HEK293 (cell line): ENCODE measurements at regions not wholly inside any gene's neighbourhood (a gene's known extent, or its start where the extent isn't known, plus 50 kb on each side); places are given as distances from the start of the nearest gene placed in this dataset.

ENCODE experiments used
- CTCF ChIA-PET: fragments of 350-600 bp; formaldehyde crosslinking; extraction: SDS; loops from one replicate; lab custom pipeline; 2021; ENCODE audit warnings: antibody characterized with exemption; lab: Yijun Ruan, JAX
- POLR2A ChIA-PET: fragments of 300-600 bp; formaldehyde crosslinking; extraction: SDS; loops from one replicate; lab custom pipeline; 2020; ENCODE audit warnings: antibody characterized with exemption, inconsistent platforms; lab: Yijun Ruan, JAX
- H3K27ac ChIP-seq: fragments of 200-500 bp; sonication (Bioruptor generic); 2 replicates; pipeline ENCODE4 v1.5.1; 2014; ENCODE audit warnings: low read depth, low read length, control low read depth, inconsistent platforms; ENCODE audit errors: extremely low read depth
- H3K36me3 ChIP-seq, 2 experiments: fragments of 200-500 bp in 1 of 2; sonication (Bioruptor generic) in 1 of 2; 1 replicate in 1 of 2; 2 replicates in 1 of 2; pipeline ENCODE4 v1.5.1; 2014 to 2017; ENCODE audit warnings: inconsistent platforms in 2 of 2, low read length in 2 of 2; ENCODE audit not compliant: control insufficient read depth in 2 of 2, insufficient read depth in 1 of 2
- H3K4me1 ChIP-seq: fragments of 200-500 bp; sonication (Bioruptor generic); 2 replicates; pipeline ENCODE4 v1.5.1; 2014; ENCODE audit warnings: mild to moderate bottlenecking, low read length, inconsistent platforms; ENCODE audit not compliant: control insufficient read depth, insufficient read depth
- H3K4me3 ChIP-seq: 2 replicates; pipeline ENCODE4 v1.5.1; 2011; ENCODE audit warnings: low read depth, mild to moderate bottlenecking, control low read depth, low read length, moderate library complexity
- H3K9me3 ChIP-seq: fragments of 200-500 bp; sonication (Bioruptor generic); 2 replicates; pipeline ENCODE4 v1.5.1; 2014; ENCODE audit warnings: low read depth, low read length, inconsistent platforms; ENCODE audit not compliant: control insufficient read depth, insufficient read depth
- KLF10 ChIP-seq: fragments of 450-650 bp; IDR thresholded peaks from 2 replicates; pipeline ENCODE4 v1.5.1; 2018; ENCODE audit warnings: missing biosample characterization, mild to moderate bottlenecking, missing genetic modification characterization
- ZBTB17 ChIP-seq: fragments of 450-650 bp; formaldehyde crosslinking; IDR thresholded peaks from 2 replicates; pipeline ENCODE4 v1.5.1; 2016; ENCODE audit warnings: missing biosample characterization, missing genetic modification characterization
- ZBTB20 ChIP-seq: fragments of 450-650 bp; formaldehyde crosslinking; IDR thresholded peaks from 2 replicates; pipeline ENCODE4 v1.5.1; 2016; ENCODE audit warnings: missing biosample characterization, missing genetic modification characterization
- ZBTB7A ChIP-seq: fragments of 450-650 bp; formaldehyde crosslinking; IDR thresholded peaks from 2 replicates; pipeline ENCODE4 v1.5.1; 2016; ENCODE audit warnings: low read depth, missing biosample characterization, missing genetic modification characterization
- ZEB2 ChIP-seq: fragments of 450-650 bp; formaldehyde crosslinking; IDR thresholded peaks from 2 replicates; pipeline ENCODE4 v1.5.1; 2016; ENCODE audit warnings: missing biosample characterization, missing genetic modification characterization
- ZNF112 ChIP-seq: fragments of 450-650 bp; formaldehyde crosslinking; IDR thresholded peaks from 2 replicates; pipeline ENCODE4 v1.5.0; 2017; ENCODE audit warnings: missing biosample characterization, missing genetic modification characterization
- ZNF2 ChIP-seq: fragments of 450-650 bp; formaldehyde crosslinking; IDR thresholded peaks from 2 replicates; pipeline ENCODE4 v1.5.1; 2016; ENCODE audit warnings: missing biosample characterization, missing genetic modification characterization
- ZNF23 ChIP-seq: fragments of 450-650 bp; formaldehyde crosslinking; IDR thresholded peaks from 2 replicates; pipeline ENCODE4 v1.5.1; 2016; ENCODE audit warnings: missing biosample characterization, missing genetic modification characterization, borderline replicate concordance
- ZNF341 ChIP-seq: fragments of 450-650 bp; formaldehyde crosslinking; IDR thresholded peaks from 2 replicates; pipeline ENCODE4; 2016; ENCODE audit warnings: low read depth, missing biosample characterization, missing genetic modification characterization
- ZNF350 ChIP-seq: fragments of 450-650 bp; formaldehyde crosslinking; IDR thresholded peaks from 2 replicates; pipeline ENCODE4 v1.5.0; 2017; ENCODE audit warnings: missing biosample characterization, mild to moderate bottlenecking, missing genetic modification characterization
- ZNF596 ChIP-seq: fragments of 450-650 bp; IDR thresholded peaks from 2 replicates; pipeline ENCODE4 v1.5.0; 2018; ENCODE audit warnings: missing biosample characterization, mild to moderate bottlenecking, missing genetic modification characterization, moderate library complexity
- ZNF621 ChIP-seq: fragments of 450-650 bp; formaldehyde crosslinking; IDR thresholded peaks from 2 replicates; pipeline ENCODE4 v1.5.1; 2017; ENCODE audit warnings: missing biosample characterization, missing genetic modification characterization
- ZNF654 ChIP-seq: fragments of 450-650 bp; formaldehyde crosslinking; IDR thresholded peaks from 2 replicates; pipeline ENCODE4 v1.5.1; 2016; ENCODE audit warnings: low read depth, missing biosample characterization, missing genetic modification characterization
- ZNF707 ChIP-seq: fragments of 450-650 bp; formaldehyde crosslinking; IDR thresholded peaks from 2 replicates; pipeline ENCODE4 v1.5.1; 2016; ENCODE audit warnings: missing biosample characterization, missing genetic modification characterization
- ZNF792 ChIP-seq: fragments of 450-650 bp; formaldehyde crosslinking; IDR thresholded peaks from 2 replicates; pipeline ENCODE4 v1.5.1; 2016; ENCODE audit warnings: missing biosample characterization, missing genetic modification characterization
- ZXDB ChIP-seq: fragments of 450-650 bp; formaldehyde crosslinking; IDR thresholded peaks from 2 replicates; pipeline ENCODE4 v1.5.1; 2016; ENCODE audit warnings: missing biosample characterization, missing genetic modification characterization
- TF ChIP-seq, protein P1 (sequence below): fragments of 450-650 bp; formaldehyde crosslinking; IDR thresholded peaks from 2 replicates; pipeline ENCODE4 v1.5.1; 2016; ENCODE audit warnings: missing biosample characterization, missing genetic modification characterization, low read depth
- TF ChIP-seq, protein P2 (sequence below): fragments of 450-650 bp; formaldehyde crosslinking; IDR thresholded peaks from 2 replicates; pipeline ENCODE4 v1.5.1; 2016; ENCODE audit warnings: missing biosample characterization, missing genetic modification characterization
- TF ChIP-seq, protein P3 (sequence below): sonication (generic); formaldehyde crosslinking; IDR thresholded peaks from 2 replicates; pipeline ENCODE4 v1.8.1; 2022; ENCODE audit warnings: mild to moderate bottlenecking, moderate library complexity, missing genetic modification reagents
- TF ChIP-seq, protein P4 (sequence below): fragments of 450-650 bp; formaldehyde crosslinking; IDR thresholded peaks from 2 replicates; pipeline ENCODE4 v1.5.1; 2016; ENCODE audit warnings: missing biosample characterization, missing genetic modification characterization
- TF ChIP-seq, protein P5 (sequence below): fragments of 450-650 bp; formaldehyde crosslinking; IDR thresholded peaks from 2 replicates; pipeline ENCODE4 v1.5.1; 2016; ENCODE audit warnings: missing biosample characterization, missing genetic modification characterization
- TF ChIP-seq, protein P6 (sequence below): fragments of 450-650 bp; formaldehyde crosslinking; IDR thresholded peaks from 2 replicates; pipeline ENCODE4 v1.5.1; 2016; ENCODE audit warnings: missing biosample characterization, missing genetic modification characterization

DNA sequence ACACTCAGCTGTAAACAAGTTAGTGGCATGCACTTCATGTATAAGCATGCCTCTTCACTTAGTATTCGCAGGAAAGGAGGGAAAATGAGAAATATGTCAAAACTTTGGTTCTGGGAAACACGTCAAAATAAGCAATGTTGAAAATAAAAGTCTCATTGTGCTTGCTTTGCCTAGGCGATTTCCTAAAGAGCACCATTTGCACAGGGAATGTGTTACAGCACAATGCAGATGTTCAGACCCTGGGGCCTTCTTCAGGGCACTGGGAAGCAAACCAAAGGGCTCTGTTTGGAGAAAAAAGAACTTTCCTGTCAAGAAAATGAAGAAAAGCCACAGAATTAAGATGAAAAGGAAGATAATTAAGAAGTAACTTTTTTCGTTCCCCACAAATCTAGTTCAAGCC is 98.6 kb upstream of the PLD5 start (continued):
- TF ChIP-seq, protein P1, sequence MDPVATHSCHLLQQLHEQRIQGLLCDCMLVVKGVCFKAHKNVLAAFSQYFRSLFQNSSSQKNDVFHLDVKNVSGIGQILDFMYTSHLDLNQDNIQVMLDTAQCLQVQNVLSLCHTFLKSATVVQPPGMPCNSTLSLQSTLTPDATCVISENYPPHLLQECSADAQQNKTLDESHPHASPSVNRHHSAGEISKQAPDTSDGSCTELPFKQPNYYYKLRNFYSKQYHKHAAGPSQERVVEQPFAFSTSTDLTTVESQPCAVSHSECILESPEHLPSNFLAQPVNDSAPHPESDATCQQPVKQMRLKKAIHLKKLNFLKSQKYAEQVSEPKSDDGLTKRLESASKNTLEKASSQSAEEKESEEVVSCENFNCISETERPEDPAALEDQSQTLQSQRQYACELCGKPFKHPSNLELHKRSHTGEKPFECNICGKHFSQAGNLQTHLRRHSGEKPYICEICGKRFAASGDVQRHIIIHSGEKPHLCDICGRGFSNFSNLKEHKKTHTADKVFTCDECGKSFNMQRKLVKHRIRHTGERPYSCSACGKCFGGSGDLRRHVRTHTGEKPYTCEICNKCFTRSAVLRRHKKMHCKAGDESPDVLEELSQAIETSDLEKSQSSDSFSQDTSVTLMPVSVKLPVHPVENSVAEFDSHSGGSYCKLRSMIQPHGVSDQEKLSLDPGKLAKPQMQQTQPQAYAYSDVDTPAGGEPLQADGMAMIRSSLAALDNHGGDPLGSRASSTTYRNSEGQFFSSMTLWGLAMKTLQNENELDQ (tag by site-specific recombination): no peak
- TF ChIP-seq ZNF792 (tag by site-specific recombination) (no peak), ZXDB (tag by site-specific recombination) (no peak)
- TF ChIP-seq, all 188 proteins: peak for 0

DNA sequence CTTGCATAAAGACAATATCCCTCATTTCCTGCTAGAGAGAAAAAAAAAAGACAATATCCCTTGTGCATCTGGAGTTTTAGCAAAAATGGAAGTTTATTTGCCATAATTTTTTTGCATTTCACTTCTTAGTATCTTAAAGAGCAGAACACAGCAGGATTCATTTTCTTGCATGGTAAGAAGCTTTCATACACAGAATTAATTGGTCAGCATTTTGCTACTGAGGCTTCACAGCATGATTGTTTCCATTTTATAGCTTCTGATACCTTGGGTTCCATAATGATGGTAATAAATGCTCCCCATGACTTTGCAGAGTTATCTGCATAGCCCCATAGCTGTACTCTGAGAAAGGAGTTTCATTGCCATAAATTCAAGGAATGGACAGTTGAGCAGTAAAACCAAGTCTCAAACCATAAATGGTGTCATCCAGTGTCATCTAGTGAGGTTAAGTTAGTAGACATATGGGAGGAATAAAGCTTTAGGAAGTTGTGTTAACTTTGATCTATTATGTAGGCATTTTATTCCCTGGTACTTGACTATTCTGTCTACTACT is 88.8 kb upstream of the PLD5 start:
- CTCF ChIA-PET: interaction anchor here (0.6 to 0.7 kb wide), 2 partner anchors 213 to 1660 kb away, joined by 3 read pairs; no protein-coding TSS in a partner anchor
- TF ChIP-seq ZNF707 (tag by site-specific recombination) (no peak), KLF10 (tag by site-specific recombination) (no peak)
- H3K36me3 ChIP-seq: no peaks in the 10 kb centered on the region
- no peaks in the 10 kb centered on the region for H3K9me3 ChIP-seq
- no peak overlapping the region for H3K4me3 ChIP-seq
- no peak overlapping the region for H3K27ac ChIP-seq
- POLR2A ChIA-PET: no interaction called here
- no peaks in the 10 kb centered on the region for H3K4me1 ChIP-seq

DNA sequence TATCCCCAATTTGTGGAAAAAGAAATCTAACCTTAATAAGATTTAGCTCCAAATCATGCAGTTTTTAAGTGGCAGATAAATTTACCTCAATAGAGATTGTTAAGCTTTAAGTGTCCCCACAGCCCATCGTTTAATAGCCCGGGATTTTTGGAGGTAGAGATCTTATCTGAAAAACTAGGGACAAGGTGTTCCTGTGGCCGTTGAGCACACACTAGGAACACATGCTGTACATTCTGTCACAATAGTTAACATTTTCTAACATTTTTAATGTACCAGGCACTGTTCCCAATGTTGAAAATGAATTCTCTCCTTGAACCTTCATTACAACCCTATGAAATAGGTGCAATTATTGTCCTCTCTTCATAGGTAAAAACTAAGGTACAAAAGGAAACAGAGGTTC is 85.7 kb upstream of the PLD5 start:
- H3K27ac ChIP-seq: no peak overlapping the region
- POLR2A ChIA-PET: no interaction called here
- H3K36me3 ChIP-seq: no peaks in the 10 kb centered on the region
- no peaks in the 10 kb centered on the region for H3K9me3 ChIP-seq
- H3K4me1 ChIP-seq: no peaks in the 10 kb centered on the region
- CTCF ChIA-PET: no interaction called here
- no peak overlapping the region for H3K4me3 ChIP-seq
- no peak for TF ChIP-seq ZBTB17 (tag by site-specific recombination)
- TF ChIP-seq, protein P2, sequence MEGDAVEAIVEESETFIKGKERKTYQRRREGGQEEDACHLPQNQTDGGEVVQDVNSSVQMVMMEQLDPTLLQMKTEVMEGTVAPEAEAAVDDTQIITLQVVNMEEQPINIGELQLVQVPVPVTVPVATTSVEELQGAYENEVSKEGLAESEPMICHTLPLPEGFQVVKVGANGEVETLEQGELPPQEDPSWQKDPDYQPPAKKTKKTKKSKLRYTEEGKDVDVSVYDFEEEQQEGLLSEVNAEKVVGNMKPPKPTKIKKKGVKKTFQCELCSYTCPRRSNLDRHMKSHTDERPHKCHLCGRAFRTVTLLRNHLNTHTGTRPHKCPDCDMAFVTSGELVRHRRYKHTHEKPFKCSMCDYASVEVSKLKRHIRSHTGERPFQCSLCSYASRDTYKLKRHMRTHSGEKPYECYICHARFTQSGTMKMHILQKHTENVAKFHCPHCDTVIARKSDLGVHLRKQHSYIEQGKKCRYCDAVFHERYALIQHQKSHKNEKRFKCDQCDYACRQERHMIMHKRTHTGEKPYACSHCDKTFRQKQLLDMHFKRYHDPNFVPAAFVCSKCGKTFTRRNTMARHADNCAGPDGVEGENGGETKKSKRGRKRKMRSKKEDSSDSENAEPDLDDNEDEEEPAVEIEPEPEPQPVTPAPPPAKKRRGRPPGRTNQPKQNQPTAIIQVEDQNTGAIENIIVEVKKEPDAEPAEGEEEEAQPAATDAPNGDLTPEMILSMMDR (tag by site-specific recombination): no peak
- no peak for TF ChIP-seq ZEB2
- no peak for TF ChIP-seq ZNF350 (tag by site-specific recombination)
- TF ChIP-seq ZNF654 (tag by site-specific recombination): no peak
- TF ChIP-seq ZNF596 (tag by site-specific recombination): no peak
- TF ChIP-seq ZNF621 (tag by site-specific recombination): no peak
- no peak for TF ChIP-seq ZBTB20 (tag by site-specific recombination)
- TF ChIP-seq, protein P3, sequence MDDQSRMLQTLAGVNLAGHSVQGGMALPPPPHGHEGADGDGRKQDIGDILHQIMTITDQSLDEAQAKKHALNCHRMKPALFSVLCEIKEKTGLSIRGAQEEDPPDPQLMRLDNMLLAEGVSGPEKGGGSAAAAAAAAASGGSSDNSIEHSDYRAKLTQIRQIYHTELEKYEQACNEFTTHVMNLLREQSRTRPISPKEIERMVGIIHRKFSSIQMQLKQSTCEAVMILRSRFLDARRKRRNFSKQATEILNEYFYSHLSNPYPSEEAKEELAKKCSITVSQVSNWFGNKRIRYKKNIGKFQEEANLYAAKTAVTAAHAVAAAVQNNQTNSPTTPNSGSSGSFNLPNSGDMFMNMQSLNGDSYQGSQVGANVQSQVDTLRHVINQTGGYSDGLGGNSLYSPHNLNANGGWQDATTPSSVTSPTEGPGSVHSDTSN: no peak
- no peak for TF ChIP-seq ZNF2 (tag by site-specific recombination)
- no peak for TF ChIP-seq ZBTB7A (tag by site-specific recombination)
- TF ChIP-seq, protein P4, sequence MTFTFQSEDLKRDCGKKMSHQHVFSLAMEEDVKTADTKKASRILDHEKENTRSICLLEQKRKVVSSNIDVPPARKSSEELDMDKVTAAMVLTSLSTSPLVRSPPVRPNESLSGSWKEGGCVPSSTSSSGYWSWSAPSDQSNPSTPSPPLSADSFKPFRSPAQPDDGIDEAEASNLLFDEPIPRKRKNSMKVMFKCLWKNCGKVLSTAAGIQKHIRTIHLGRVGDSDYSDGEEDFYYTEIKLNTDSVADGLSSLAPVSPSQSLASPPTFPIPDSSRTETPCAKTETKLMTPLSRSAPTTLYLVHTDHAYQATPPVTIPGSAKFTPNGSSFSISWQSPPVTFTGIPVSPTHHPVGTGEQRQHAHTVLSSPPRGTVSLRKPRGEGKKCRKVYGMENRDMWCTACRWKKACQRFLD (tag by site-specific recombination): no peak
- TF ChIP-seq, protein P5, sequence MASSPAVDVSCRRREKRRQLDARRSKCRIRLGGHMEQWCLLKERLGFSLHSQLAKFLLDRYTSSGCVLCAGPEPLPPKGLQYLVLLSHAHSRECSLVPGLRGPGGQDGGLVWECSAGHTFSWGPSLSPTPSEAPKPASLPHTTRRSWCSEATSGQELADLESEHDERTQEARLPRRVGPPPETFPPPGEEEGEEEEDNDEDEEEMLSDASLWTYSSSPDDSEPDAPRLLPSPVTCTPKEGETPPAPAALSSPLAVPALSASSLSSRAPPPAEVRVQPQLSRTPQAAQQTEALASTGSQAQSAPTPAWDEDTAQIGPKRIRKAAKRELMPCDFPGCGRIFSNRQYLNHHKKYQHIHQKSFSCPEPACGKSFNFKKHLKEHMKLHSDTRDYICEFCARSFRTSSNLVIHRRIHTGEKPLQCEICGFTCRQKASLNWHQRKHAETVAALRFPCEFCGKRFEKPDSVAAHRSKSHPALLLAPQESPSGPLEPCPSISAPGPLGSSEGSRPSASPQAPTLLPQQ: no peak
- TF ChIP-seq ZNF112 (tag by site-specific recombination): no peak
- TF ChIP-seq, protein P6, sequence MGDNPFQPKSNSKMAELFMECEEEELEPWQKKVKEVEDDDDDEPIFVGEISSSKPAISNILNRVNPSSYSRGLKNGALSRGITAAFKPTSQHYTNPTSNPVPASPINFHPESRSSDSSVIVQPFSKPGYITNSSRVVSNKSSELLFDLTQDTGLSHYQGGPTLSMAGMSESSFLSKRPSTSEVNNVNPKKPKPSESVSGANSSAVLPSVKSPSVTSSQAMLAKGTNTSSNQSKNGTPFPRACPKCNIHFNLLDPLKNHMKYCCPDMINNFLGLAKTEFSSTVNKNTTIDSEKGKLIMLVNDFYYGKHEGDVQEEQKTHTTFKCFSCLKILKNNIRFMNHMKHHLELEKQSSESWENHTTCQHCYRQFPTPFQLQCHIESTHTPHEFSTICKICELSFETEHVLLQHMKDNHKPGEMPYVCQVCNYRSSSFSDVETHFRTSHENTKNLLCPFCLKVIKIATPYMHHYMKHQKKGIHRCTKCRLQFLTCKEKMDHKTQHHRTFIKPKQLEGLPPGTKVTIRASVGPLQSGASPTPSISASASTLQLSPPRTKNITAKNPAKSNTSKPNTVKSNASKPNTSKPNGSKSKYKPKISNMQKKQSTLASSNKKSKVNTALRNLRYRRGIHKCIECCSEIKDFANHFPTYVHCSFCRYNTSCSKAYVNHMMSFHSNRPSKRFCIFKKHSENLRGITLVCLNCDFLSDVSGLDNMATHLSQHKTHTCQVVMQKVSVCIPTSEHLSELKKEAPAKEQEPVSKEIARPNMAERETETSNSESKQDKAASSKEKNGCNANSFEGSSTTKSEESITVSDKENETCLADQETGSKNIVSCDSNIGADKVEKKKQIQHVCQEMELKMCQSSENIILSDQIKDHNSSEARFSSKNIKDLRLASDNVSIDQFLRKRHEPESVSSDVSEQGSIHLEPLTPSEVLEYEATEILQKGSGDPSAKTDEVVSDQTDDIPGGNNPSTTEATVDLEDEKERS (tag by site-specific recombination): no peak
- TF ChIP-seq ZNF341 (tag by site-specific recombination): no peak
- TF ChIP-seq ZNF23 (tag by site-specific recombination): no peak
